NCI-H748 treated with DMSO at 0.1 percent for 48 hours (cell line): ENCODE measurements at regions not wholly inside any gene's neighbourhood (a gene's known extent, or its start where the extent isn't known, plus 50 kb on each side); places are given as distances from the start of the nearest gene placed in this dataset.

Experiments used
- DNase-seq: peaks from one replicate; lab custom pipeline; 2025; lab: John Stamatoyannopoulos, UW

DNA sequence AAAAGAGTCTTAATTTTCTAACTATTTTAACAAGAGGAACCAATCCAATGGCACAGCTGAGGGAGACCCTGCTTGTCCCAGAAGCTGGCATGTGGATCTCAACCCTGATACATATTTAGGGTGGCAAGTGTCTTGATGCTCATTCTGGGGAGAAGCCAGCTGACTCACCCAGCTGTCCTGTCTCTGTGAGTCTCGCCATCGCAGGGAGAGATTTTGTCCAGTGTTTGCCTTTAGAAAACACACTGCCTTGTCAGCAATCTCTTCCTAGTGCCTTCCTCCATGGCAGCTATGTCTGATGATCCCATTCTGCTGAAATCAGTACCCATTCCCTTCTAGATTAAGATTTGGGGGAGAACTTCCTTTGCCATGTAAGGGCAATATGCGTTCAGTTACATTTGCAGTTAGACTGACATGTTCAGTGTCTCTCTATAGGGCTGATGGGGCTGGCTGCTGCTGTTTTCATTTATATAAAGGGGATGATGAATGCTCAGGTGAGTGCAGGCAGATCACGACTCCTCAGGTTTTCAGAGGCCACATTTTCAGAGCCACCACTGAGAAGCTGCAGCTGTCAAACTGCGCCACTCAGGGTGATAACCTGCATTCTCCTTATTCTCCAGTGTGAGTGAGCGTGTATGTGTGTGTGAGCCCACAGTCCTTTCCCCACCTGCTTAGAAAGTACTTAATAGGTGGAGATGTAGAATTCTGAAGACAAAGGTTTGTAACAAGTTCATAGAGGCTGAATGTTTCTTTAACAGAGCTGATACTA is 217.0 kb downstream of the GAS1 start:
- DNase-seq, result no peak

GRCh38 chr9:86724529-86724928 is 222.8 kb downstream of the GAS1 start:
- DNase-seq, result no peak

GRCh38 chr9:86723346-86723745 is 224.0 kb downstream of the GAS1 start:
- no peak for DNase-seq

GRCh38 chr9:86722706-86723075 is 224.6 kb downstream of the GAS1 start:
- no peak for DNase-seq

GRCh38 chr9:86721843-86722705 is 225.2 kb downstream of the GAS1 start:
- no peak for DNase-seq

GRCh38 chr9:86721226-86721781 is 226.0 kb downstream of the GAS1 start:
- no peak for DNase-seq

- DNase-seq, result no peak
Observed at GRCh38 chr9:86720639-86721225, 226.6 kb downstream of the GAS1 start.

- no peak for DNase-seq
Observed at GRCh38 chr9:86718388-86719049, 228.8 kb downstream of the GAS1 start.

DNA sequence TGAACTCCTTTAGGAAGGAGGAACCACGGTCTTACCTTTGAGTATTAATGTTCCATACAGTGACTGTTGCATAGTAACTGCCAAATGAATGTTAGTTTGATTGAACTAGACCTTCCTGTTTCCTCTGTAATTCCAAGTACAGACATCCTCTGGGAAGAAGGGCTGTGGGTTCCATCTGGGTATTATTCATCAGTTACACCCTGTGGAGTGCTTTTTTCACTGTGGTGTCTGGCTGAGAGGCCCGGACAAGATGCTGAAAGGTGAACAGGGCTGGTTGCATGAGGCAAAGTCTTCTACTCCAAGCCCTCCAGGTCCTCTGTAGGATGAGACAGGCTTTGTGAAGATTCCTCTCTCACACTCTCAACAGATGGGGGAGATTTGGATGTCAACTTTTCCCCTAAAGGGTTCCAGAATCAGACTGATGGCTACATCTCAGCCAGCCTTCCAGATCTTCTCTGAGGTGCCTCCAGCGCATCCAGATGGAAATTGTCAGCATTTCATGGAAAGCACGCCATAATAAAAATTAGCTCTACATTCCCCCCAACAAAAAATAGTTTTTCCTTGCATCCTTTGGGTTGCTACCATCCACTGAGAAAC is 230.9 kb downstream of the GAS1 start:
- no peak for DNase-seq

DNA sequence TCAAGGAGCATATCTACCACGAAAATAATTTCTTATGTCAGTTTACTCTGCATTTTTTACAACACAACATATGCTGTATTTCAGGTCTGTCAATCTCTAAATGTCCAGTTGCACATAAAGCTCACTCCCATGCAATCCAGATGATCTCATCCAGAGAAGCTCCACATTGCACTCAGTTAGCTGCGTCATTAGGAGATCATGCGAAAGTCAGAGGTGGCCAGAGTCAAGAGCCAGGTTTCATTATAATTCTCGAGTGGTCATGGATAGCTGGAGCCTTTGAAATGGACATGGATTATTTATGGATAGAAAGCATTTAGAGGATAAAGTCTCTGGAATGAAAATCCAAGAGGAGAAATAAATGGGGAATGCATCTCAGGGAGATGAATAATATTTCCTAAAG is 232.3 kb downstream of the GAS1 start:
- no peak for DNase-seq

DNA sequence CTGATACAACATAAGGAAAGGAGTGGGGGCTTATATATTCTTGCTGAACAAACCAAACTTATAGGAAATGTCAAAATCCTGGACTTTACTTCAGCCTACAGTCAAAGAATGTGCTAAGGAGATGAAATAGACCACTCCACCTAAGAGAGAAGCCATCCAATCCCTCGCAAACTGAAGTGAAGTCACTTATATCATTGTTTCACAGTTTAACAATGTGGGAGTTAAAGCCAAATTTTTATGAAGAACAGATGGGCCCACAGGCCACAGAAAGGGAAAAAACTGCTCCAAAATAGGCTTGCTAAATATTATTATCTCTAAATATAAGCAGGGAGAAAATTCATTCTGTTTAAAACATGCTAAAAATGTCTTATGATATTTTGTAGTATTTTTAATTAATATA is 233.3 kb downstream of the GAS1 start:
- no peak for DNase-seq

- DNase-seq, result no peak
Observed at GRCh38 chr9:86713470-86713869, 233.8 kb downstream of the GAS1 start.

- no peak for DNase-seq
Observed at GRCh38 chr9:86708918-86709835, 238.1 kb downstream of the GAS1 start.

DNA sequence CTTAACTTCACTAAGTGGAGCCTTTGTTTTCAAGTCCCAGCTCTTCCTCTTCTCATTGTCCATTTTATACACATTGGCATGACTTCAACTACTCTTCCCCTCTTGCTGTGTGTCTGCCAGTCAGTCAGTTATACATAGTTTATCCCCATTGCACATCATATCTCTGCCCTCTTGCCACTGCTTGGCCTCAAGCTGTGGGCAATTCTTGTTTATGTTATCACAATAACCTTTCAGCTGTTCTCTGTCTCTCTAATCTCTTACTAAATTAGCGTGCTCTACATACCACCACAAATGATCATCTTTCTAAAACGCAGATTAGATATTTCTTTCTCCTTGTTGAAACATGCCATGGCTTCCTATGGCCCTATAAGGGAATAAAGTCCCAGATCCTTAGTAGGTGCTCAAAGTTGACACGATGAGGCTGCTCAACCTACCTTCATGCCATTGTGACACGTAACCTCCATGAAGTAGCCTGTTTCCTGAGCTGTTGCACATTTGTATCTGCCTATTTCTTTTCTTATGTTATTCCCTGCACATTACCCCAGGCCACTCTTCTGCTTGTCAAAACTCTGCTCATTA is 239.3 kb downstream of the GAS1 start:
- DNase-seq, result no peak

DNA sequence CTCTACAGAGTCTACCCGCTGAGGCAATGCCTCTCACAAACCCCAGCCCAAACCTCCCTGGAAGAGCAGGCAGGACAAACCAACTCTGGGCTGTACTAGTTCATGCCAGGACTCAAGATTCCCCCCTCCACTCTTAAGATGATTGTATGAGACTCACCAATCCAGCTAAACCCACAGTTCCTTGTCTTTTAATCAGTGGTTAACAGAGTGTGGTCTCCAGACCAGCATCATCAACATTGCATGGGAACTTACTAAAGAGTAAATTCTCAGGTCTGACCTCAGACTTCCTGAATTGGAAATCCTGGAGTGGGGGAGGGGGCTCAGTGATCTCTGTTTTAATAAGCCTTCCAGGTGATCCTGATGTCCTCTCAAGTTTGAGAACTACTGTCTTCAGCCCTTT is 240.9 kb downstream of the GAS1 start:
- DNase-seq, result no peak

DNA sequence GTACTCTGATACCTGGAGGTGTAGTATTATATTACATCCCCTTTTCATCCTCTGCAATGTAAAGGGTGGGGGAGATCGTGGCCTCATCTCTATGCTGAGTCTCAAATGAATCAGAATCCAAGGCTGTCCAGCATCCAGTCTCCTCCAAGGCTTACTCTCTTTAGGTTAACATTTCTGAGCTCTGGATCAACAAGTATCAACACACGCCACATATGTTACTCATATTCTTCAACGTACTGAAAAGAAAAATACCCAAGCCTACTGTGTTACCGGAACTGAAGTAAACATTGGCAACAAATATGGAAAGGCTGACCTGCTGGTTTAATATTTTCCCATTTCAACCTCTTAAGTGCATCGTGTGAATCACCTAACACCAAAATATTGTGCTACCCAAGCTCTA is 241.8 kb downstream of the GAS1 start:
- no peak for DNase-seq

- DNase-seq, result no peak
Observed at GRCh38 chr9:86703346-86703745, 244.0 kb downstream of the GAS1 start.

GRCh38 chr9:86700629-86701028 is 246.7 kb downstream of the GAS1 start:
- no peak for DNase-seq

DNA sequence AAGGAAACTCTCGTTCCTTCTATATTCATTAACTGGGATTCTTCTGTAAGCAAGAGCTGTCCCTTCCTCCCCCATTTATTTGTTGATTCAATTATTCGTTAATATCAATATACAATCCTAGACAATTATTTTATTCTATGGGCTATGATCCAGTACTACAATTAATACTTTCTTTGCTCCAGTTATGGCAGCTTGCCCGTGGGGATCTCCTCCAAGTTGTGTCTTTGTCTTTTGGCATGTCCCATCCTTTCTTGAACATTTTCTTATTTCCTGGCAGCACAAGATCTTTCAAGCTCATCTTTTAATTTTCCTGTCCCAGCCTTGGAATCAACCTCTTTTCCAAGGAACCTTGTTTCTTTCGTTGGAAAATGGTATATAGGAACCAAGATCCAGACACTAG is 249.3 kb downstream of the GAS1 start:
- DNase-seq, result no peak

- no peak for DNase-seq
Observed at GRCh38 chr9:86697213-86697612, 250.1 kb downstream of the GAS1 start.
